Astrocyte (in vitro differentiated cells and primary cell): ENCODE measurements at regions not wholly inside any gene's neighbourhood (a gene's known extent, or its start where the extent isn't known, plus 50 kb on each side); places are given as distances from the start of the nearest gene placed in this dataset.

Experiments used
- DNase-seq: peaks from one replicate; pipeline ENCODE4 v3.0.0-alpha.2; 2010; ENCODE audit warnings: low read depth
- FAIRE-seq: peaks from 2 replicates; lab custom pipeline; 2011; peaks lifted over from hg19 to GRCh38; lab: Jason Lieb, UNC
- H2AFZ ChIP-seq: 2 replicates; pipeline ENCODE4 v1.6.0; 2012; ENCODE audit warnings: low read depth, low read length, inconsistent platforms
- H3K27ac ChIP-seq: 2 replicates; pipeline ENCODE4 v1.5.1; 2011; ENCODE audit warnings: low read depth, low read length, inconsistent platforms
- H3K27me3 ChIP-seq: 2 replicates; pipeline ENCODE4 v1.6.0; 2011; ENCODE audit warnings: low read length, inconsistent platforms; ENCODE audit not compliant: insufficient read depth
- H3K36me3 ChIP-seq: 2 replicates; pipeline ENCODE4 v1.5.1; 2011; ENCODE audit warnings: low read length, inconsistent platforms; ENCODE audit not compliant: insufficient read depth
- H3K4me1 ChIP-seq: 2 replicates; pipeline ENCODE4 v1.5.1; 2011; ENCODE audit warnings: low read length, inconsistent platforms; ENCODE audit not compliant: insufficient read depth
- H3K4me2 ChIP-seq: 2 replicates; pipeline ENCODE4 v1.6.0; 2012; ENCODE audit warnings: low read length, inconsistent platforms
- H3K4me3 ChIP-seq: 2 replicates; pipeline ENCODE4 v1.5.1; 2011; ENCODE audit warnings: low read depth, mild to moderate bottlenecking, low read length, inconsistent platforms; ENCODE audit not compliant: insufficient read depth
- H3K79me2 ChIP-seq: 2 replicates; pipeline ENCODE4 v1.6.0; 2012; ENCODE audit warnings: mild to moderate bottlenecking, low read length, inconsistent platforms; ENCODE audit not compliant: insufficient read depth
- H3K9ac ChIP-seq: 2 replicates; pipeline ENCODE4 v1.6.0; 2012; ENCODE audit warnings: mild to moderate bottlenecking, low read length, inconsistent platforms
- H3K9me3 ChIP-seq: 2 replicates; pipeline ENCODE4 v1.5.1; 2012; ENCODE audit warnings: low read depth, mild to moderate bottlenecking, low read length, inconsistent platforms; ENCODE audit not compliant: insufficient read depth
- H4K20me1 ChIP-seq: 2 replicates; pipeline ENCODE4 v1.6.0; 2012; ENCODE audit warnings: low read length, inconsistent platforms; ENCODE audit not compliant: insufficient read depth
- H3K27ac Mint-ChIP-seq: one replicate; pipeline ENCODE4 v1.8.0; 2021; ENCODE audit warnings: mild to moderate bottlenecking, mixed read lengths; ENCODE audit not compliant: unreplicated experiment
- H3K27me3 Mint-ChIP-seq: one replicate; pipeline ENCODE4 v1.8.0; 2021; ENCODE audit warnings: low read depth, mixed read lengths; ENCODE audit not compliant: unreplicated experiment
- H3K36me3 Mint-ChIP-seq: one replicate; pipeline ENCODE4 v1.8.0; 2021; ENCODE audit warnings: low read depth, mixed read lengths; ENCODE audit not compliant: unreplicated experiment
- H3K4me1 Mint-ChIP-seq: one replicate; pipeline ENCODE4 v1.8.0; 2021; ENCODE audit warnings: low read depth, mixed read lengths; ENCODE audit not compliant: unreplicated experiment
- H3K4me3 Mint-ChIP-seq: one replicate; pipeline ENCODE4 v1.8.0; 2021; ENCODE audit warnings: mild to moderate bottlenecking, moderate library complexity, mixed read lengths; ENCODE audit not compliant: unreplicated experiment
- H3K9me3 Mint-ChIP-seq: one replicate; pipeline ENCODE4 v1.8.0; 2021; ENCODE audit warnings: mild to moderate bottlenecking, mixed read lengths; ENCODE audit not compliant: unreplicated experiment
- EZH2 ChIP-seq: IDR thresholded peaks from 2 replicates; pipeline ENCODE4 v1.6.1; 2012; ENCODE audit warnings: mild to moderate bottlenecking, low read length, inconsistent platforms; ENCODE audit not compliant: insufficient read depth
- TF ChIP-seq, protein P1 (sequence below): IDR thresholded peaks from 2 replicates; pipeline ENCODE4 v1.5.1; 2011; ENCODE audit warnings: low read depth, mild to moderate bottlenecking, inconsistent platforms, low read length, moderate library complexity; ENCODE audit not compliant: insufficient read depth

DNA sequence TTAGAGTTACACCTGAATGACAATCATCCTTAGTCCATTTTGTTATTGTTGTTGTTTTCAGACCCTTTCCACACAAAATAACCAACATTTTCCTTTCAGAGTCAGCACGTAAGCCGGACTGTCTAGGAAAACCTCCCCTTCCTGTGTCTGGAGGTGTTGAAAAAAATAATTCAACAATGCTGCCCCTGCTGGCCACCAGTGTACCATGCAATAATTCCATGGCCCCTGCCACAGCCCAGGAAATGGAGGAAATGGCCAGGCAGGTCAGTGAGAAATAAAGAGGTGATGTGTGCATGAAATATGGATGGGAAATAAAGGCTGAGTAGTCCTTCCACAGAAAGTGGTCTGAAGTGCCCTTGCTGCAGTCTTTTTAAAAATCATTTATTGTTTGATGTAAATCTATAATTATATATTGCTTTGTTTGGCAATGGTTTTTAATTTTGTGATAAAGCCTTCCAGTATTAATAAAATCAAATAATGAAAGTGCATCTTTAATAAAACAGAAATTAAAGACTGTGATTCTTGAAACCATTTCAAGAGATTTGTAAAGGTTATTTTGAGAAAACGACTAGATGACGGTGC lies 152.8 kb upstream of the PAPPA start:
- no peak for FAIRE-seq
- Mint-ChIP-seq H3K27ac (no peak overlapping the region), H3K27me3 (no peaks in the 10 kb centered on the region), H3K4me3 (no peak overlapping the region), H3K36me3 (no peaks in the 10 kb centered on the region), H3K9me3 (no peaks in the 10 kb centered on the region), H3K4me1 (peaks cover 47% of the 10 kb centered on the region)
- H3K9me3 ChIP-seq, result no peaks in the 10 kb centered on the region
- H3K27ac ChIP-seq, result no peak overlapping the region
- no peak for DNase-seq
- no peaks in the 10 kb centered on the region for H4K20me1 ChIP-seq
- no peak overlapping the region for H3K4me2 ChIP-seq
- no peaks in the 10 kb centered on the region for H3K79me2 ChIP-seq
- H3K4me3 ChIP-seq, result no peak overlapping the region
- H3K4me1 ChIP-seq, result peaks cover 15% of the 10 kb centered on the region
- no peaks in the 10 kb centered on the region for H3K27me3 ChIP-seq
- no peaks in the 10 kb centered on the region for H3K36me3 ChIP-seq
- no peak overlapping the region for H2AFZ ChIP-seq
- TF ChIP-seq, protein P1, sequence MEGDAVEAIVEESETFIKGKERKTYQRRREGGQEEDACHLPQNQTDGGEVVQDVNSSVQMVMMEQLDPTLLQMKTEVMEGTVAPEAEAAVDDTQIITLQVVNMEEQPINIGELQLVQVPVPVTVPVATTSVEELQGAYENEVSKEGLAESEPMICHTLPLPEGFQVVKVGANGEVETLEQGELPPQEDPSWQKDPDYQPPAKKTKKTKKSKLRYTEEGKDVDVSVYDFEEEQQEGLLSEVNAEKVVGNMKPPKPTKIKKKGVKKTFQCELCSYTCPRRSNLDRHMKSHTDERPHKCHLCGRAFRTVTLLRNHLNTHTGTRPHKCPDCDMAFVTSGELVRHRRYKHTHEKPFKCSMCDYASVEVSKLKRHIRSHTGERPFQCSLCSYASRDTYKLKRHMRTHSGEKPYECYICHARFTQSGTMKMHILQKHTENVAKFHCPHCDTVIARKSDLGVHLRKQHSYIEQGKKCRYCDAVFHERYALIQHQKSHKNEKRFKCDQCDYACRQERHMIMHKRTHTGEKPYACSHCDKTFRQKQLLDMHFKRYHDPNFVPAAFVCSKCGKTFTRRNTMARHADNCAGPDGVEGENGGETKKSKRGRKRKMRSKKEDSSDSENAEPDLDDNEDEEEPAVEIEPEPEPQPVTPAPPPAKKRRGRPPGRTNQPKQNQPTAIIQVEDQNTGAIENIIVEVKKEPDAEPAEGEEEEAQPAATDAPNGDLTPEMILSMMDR, result peak; percentile 50
- TF ChIP-seq EZH2, result no peak
- no peak overlapping the region for H3K9ac ChIP-seq

DNA sequence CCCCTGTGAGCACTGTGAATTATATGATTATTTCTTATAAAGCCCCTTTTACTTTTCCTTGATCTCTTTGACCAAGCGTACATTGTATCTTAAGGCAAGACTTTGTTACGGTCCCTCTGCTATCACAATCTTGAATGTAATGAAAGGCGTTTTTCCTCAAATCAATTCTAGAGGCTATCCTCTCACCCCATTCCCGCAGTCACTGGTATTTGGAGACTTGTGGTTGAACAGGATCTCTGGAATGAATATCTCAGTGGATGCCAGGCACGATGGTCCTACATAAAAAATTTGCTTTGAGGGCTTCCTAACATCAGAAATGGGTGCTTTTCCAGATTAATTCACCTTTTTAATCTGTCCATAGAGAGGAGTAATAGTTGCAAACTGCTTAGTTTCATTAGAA lies 151.4 kb upstream of the PAPPA start:
- Histone ChIP-seq H3K4me2 (no peak overlapping the region), H3K4me3 (no peak overlapping the region), H4K20me1 (no peaks in the 10 kb centered on the region), H3K79me2 (no peaks in the 10 kb centered on the region), H3K27ac (no peak overlapping the region), H3K4me1 (peaks cover 12% of the 10 kb centered on the region), H3K9ac (no peak overlapping the region), H3K27me3 (peaks cover 1% of the 10 kb centered on the region), H3K9me3 (no peaks in the 10 kb centered on the region), H2AFZ (no peak overlapping the region), H3K36me3 (no peaks in the 10 kb centered on the region)
- Mint-ChIP-seq H3K9me3 (no peaks in the 10 kb centered on the region), H3K4me3 (no peak overlapping the region), H3K4me1 (peaks cover 36% of the 10 kb centered on the region), H3K27me3 (no peaks in the 10 kb centered on the region), H3K27ac (peak overlapping the region; percentile 44), H3K36me3 (no peaks in the 10 kb centered on the region)
- FAIRE-seq, result no peak
- peak; percentile 36 for DNase-seq
- no peak for TF ChIP-seq EZH2
- TF ChIP-seq, protein P1, result no peak

DNA sequence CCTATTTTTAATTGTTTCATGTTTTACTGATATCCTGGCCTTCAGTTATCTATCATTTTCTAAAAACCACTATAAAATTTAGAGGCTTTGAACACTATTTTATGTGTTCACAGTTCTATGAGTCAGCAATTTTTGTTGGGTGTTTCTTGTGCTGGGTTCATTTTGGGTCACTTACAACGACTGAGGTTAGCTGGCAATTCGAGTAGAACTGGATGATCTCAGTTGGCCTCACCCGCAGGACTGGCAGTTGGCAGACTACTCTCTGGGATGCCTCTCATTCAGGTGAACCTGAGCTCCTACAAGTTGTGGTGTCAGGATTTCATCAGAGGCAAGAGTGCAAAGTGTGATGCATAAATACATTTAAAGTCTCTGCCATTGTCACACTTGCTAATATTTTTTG lies 151.0 kb upstream of the PAPPA start:
- TF ChIP-seq, protein P1, result no peak
- no peak for TF ChIP-seq EZH2
- H3K4me1 ChIP-seq, result peaks cover 7% of the 10 kb centered on the region
- H3K79me2 ChIP-seq, result no peaks in the 10 kb centered on the region
- DNase-seq, result peak; percentile 54
- no peak overlapping the region for H3K27ac ChIP-seq
- Mint-ChIP-seq H3K4me3 (no peak overlapping the region), H3K27ac (peak overlapping the region; percentile 44), H3K36me3 (no peaks in the 10 kb centered on the region), H3K9me3 (no peaks in the 10 kb centered on the region), H3K27me3 (no peaks in the 10 kb centered on the region), H3K4me1 (peaks cover 32% of the 10 kb centered on the region)
- no peak overlapping the region for H2AFZ ChIP-seq
- FAIRE-seq, result no peak
- H3K4me3 ChIP-seq, result no peak overlapping the region
- no peaks in the 10 kb centered on the region for H3K9me3 ChIP-seq
- H3K27me3 ChIP-seq, result peaks cover 3% of the 10 kb centered on the region
- no peaks in the 10 kb centered on the region for H3K36me3 ChIP-seq
- H3K4me2 ChIP-seq, result no peak overlapping the region
- H4K20me1 ChIP-seq, result no peaks in the 10 kb centered on the region
- H3K9ac ChIP-seq, result no peak overlapping the region
